Right renal pelvis (tissue), 4 donors: ENCODE measurements at regions not wholly inside any gene's neighbourhood (a gene's known extent, or its start where the extent isn't known, plus 50 kb on each side); places are given as distances from the start of the nearest gene placed in this dataset.

ENCODE experiments used
- DNase-seq, 4 donors: peaks; one replicate each; pipeline ENCODE4 v3.0.0-alpha.2; 2013; ENCODE audit warnings: low read depth in 4 of 4, low spot score in 3 of 4, missing footprints in 1 of 4

DNA sequence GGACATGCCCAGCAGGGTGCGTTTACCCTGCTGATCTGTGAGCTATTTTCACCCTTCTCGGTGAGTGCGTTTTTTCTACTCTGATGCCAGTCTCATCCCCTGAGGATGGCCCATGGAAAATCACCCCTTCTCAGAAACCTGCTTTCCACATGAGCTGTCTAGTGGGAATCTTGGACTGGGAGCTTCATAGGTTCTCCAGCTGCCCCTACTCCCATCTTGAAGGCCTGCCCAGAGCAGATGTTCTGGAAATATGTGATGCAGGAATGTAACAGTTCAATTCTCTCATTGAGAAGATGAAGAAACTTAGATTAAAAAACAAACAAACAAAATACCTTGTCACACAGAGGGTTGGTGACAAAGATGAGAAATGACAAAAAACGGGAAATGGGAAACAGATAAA is 146.9 kb upstream of the RAB11FIP2 start:
- no peak for DNase-seq

DNA sequence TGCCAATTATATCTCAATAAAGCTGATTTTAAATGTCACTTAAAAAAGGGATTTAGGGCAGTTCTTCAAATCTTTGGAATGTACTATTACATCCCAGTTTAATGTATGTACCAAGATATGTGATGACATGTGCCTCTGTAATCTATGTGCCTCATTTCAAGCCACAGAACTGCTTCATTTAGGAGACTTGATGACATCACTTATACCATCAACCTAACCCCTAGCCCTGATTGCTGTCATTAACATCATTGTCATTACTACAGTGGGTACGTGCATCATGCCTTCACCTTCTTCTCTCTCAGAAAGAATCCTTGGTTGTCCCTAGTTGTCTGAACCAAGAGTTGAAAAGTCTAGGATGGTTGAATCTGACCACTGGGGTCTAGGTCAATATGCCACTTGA is 134.3 kb upstream of the RAB11FIP2 start:
- DNase-seq = no peak

DNA sequence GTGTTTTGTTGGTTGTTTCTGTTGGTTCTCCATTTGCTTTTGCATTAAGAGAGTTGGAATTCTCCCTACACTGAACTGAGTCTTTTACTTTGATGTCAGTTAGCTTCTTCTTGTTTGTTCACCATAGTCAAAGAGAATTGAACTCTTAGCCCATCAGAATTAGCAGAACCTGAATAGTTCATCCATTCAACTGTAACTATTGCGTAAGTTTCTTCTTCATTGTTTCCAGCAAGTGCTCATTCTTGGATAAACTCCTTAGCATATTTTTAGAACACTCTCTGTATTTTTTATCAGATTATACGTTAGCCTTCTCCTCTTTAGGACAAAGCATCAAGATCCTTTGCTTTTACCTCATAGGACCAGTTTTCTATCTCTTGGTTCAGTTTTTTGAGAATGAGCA is 128.4 kb upstream of the RAB11FIP2 start:
- DNase-seq = no peak

DNA sequence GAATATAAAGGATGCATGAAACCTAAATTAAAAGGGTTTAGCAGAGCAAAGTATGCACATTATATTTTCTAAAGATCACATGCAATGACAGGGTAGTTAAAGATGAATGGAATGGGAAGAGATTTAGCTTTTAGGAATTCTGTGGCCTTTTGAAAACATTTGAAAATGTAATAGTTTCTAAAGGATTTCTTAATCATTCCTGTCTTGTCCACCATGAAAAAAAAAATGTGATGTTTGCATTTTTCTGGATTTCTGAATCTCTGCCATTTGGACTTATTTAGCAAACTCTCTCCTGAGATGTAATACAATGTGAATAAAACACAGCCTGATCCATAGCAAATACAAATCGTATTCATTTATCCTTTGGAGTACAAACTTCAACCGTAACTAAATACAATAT is 126.6 kb upstream of the RAB11FIP2 start:
- DNase-seq = no peak

DNA sequence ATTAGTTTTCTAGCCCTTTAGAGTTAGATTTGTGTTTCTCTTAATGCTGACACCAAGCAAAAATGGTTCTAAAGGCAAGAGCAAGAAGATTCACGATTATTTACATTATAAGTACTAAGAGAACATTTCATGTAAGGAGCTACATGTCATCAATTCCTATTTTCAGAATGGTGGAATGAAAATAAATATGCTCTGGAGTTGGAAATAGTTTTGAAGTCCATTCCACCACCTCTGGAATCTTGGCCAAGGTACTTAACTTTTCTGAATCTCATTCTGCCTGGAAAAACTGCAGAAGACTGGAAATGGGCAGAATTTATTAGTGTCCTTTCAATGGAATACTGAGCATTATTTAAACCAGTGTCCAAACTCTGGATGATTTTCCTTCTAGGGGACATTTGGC is 125.1 kb upstream of the RAB11FIP2 start:
- no peak for DNase-seq

DNA sequence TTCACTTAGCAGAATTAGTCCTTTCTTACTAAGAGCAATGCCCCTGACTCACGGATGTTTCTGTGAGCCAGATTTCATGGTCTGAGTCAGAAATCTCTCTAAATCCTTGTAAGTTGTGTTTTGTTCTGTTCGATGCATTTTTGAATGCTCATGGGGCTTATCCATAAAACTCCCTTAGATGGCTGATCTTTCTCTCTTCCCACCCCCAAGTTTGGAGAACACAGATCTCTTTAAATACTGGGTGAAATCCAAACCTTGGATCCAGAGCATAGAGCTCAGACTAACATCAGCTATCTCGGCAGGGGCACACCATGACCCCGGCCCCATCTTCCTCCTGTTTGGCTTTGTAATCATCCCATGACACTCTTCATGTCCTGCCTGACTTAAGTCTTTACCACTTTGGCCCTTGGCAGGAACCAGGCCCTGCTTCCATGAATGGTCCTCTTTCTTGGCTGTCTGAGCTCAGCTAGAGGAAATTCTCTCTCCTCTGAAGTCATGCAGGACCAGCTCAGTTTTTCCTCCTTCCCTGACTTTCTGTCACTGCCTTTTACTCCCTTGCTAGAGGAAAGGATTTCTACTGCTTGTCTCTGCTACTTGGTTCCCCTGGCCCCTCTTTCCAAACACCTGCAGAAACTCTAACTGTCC is 120.4 kb upstream of the RAB11FIP2 start:
- no peak for DNase-seq

DNA sequence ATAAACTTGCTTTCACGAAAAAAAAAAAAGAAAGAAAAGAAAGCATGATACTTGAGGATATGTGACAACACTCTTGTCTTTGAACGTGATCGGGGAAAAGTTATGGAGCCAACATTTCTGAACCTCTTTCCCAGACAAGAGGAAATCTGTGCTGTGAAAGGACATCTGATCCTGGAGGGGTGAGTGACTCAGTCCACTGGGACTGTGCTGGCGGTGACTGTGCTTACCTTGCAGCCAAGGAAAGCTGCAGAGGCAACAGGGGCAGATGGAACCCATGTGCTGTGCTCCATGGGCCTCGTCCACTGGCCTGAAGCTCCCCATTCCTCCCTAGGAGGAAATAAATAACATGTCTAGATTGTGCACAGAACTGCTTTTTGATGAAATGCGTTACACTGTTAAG is 116.5 kb upstream of the RAB11FIP2 start:
- no peak for DNase-seq

DNA sequence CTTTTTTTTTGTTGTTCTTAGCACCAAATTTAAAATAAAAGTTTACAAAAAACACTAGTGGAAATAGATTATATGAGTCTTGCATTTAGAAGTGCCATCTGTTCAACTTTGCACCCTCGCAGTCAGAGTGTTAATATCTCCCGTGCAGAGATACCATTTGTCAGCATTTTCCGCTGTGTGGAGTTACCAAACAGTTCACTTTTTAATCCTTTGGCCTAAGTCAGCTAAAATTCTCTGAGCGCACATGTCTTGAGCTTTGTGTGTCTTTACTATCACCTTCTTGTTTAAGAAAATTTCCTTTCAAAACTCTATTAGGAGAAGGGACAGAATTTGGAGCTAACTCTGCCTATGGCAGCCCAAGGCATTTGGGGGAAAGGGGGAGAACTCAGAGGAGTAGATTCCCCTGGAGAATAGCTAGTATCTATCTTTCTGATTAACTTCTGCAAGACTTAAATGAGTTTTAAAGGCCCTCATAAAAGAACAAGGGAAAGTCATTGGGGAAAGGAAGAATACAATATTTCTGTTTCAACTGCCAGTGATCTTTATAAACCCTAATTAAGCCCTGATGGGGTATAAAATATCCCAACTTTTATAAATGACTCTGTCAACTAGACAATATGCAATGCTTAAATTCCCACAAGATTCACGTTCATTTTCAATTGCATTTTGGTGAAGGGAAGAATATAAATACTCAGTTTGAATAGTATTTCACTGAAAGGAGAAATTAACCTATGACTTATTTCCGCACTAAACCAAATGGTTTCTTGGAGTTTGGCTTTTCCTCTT is 114.9 kb upstream of the RAB11FIP2 start:
- DNase-seq = no peak

DNA sequence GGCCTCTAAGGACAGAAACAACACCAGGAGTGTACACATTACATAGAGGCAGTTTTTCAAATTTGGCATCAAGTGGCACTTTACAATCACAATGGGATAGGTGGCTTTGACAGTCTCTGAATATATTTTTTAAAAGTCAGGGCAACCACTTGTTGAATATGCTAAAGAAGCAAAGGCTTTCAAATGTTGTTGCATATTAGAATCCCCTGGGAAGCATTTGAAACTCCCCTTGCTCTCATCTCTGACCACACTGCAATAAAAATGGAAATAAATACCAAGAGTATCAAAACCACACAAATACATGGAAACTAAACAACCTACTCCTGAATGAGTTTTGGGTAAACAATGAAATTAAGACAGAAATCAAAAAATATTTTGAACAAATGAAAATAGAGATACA is 106.5 kb upstream of the RAB11FIP2 start:
- DNase-seq = no peak

DNA sequence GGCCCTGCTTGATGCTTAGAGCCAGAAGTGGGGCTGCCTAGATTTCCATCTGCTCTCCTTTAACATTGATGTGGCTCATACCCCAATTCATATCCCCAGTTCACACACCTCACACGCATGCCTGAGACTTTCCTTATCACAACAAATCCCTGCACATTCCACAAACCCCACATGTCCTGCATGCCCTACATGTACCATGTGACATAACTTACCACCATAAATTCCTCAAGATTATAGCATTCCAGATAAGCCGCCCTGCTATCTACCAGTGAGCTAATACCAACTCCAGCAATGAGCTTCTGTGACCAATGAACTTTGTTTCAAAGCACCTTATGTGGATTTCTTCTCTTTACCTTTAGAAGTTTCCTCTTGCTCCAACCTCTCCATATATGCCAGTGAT is 104.7 kb upstream of the RAB11FIP2 start:
- no peak for DNase-seq

DNA sequence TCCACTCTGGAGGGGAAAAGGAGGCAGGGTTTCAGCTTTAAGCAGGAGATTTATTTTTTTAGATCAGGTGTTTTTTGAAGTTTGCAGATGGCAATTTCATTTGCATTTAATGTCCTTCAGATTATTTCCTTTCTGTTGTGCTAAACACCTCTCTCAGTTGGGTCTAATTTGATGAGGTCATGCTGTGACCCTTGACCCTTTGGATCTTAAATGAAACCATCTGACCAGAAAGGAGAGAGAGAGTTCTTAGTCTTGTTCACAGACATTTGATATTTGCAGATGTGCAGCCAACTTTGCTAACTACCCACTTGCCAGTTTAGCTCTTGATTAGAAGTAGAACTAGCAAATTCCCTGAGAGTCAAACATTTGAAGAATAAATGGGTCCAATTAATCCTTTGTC is 101.5 kb upstream of the RAB11FIP2 start:
- no peak for DNase-seq

DNA sequence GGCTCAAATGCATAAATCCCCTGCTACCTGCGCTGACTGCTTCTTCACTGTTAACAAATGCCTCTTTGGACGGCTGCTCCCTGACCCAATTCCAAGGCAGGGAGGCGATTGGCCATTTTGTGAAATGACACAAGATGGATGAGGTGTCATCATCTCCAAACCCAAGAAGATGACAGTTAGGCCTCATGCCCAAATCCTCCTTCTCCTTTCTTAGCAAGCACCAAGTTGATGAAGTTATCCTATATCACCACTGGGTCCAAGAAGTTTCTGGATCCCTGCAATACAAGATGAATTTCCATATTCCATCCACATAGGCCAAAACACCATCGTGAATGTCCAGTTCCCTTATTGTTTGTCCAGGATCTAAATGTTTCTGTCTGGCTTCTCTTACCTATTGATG is 98.5 kb upstream of the RAB11FIP2 start:
- DNase-seq = no peak

DNA sequence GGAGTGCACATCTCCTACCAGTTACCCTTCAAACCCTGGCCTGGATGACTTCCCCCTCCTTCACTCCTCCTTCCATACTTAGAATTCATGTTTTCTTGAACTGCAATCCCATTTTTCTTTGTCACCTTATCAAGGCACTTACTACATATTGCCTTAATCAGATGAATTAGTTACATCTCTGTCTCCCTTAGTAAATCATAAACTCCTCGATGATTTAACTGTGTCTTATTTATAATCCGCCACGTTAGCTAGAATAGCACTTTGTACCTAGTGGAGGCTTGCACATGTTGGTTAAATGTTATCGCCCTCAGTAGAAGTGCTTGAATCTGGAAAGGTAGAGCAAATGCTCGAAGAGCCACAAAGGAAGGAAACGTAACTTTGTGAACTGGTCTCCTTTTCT is 94.7 kb upstream of the RAB11FIP2 start:
- no peak for DNase-seq

DNA sequence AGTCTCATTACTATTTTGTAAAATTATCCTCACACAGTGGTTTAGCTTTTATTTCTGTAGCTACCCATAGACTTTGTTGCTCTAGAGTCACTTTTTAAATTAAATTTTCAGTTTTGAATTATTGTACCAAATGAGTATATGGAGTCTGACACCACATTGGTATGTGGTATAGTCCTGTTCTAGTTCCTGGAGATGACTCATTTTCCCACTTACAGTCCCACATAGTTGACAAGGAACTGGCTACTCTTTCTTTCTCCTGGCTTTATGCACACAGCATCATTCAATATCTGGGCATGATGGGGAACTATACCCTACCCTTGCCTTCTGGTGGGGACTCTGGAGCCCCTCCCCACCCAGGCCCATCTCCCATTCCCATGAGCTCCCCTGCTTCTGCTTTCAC is 92.6 kb upstream of the RAB11FIP2 start:
- DNase-seq = no peak

DNA sequence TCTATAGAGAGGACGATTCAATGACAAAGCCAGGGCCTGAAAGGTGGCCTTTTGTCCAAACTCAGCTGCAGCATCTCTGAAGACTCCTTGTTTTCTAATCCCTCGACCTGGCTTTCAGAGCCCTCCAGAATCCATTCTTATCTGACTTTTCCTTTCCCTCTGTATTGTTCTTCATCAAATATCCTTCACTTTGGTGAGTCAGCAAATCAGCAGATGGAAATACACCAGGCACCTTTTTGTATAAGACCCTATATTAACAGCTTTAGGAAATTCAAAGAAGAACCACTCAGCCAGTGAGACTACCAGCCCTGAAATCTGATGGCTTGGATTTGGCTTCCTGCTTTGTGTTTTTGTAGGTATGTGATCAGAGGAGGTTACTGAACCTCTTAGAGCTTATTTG is 81.9 kb upstream of the RAB11FIP2 start:
- DNase-seq = no peak

DNA sequence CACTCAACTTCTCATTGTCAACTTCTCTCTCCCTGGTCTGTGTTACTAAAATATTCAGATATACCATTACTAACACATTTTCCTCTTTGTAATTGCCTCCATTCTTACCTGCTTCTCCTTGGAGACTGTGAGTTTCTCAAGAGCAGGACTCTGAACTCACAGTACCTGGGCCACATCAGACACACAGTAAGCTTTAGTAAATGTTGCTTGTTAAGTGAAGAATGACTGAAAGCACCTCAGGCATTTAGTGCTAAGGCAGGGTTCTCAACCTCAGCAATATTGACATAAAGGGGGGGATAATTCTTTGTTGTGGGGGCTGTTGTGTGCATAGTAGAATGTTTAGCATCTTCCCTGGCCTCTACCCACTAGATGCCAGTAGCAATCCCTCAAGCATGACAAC is 72.0 kb upstream of the RAB11FIP2 start:
- no peak for DNase-seq

DNA sequence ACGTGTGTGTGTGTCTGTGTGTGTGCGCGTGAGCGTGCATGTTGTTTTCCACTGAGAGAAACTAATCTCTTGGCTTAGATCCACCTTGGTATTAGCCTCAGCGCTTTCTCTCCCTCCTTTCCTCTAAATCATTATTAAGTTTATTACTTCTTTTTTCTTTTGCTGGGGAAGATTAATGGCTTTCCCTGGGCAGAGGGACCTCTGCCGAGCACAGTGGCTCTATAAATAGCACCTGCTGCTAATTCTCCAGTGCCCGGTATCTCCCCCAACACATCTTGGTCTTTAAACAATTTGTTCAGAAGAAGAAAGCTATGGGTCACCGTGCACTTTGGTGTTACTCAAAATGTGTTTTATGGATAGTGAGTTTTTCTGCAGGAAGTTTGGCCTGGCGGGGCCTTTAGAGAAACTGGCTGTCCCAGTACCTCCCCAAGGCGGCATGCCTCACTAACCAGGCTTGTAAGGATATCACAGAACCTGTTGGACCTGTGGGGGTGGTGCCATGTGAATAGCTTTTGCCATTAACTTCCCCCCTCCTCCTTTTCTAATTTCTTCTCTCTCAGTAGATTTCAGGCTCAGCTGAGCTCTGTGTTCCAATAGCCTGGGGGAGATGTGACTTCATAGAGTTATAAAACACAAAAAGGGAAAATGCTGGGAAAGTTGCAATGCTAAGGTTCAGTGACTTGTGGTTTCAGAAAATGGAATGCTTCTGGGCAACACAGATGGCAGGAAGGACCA is 70.1 kb upstream of the RAB11FIP2 start:
- DNase-seq = peak; percentile 57 to 89 (median 78)

DNA sequence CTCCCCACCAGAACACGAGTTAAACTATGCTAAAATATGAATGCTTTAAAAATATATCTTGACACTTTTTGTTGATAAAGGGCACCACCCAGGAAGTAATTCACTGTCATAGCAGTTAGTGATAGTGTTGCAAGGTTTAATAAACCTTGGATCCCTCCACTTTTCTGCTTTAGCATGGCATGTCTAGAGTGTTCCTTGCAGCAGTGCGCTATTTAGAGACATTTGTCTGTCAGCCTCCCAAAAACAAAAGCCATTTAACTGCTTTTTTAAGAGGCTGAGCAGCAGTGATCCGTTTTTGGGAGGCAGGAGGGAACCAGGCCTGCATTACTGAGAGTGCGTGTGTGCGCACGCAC is 69.6 kb upstream of the RAB11FIP2 start:
- no peak for DNase-seq

DNA sequence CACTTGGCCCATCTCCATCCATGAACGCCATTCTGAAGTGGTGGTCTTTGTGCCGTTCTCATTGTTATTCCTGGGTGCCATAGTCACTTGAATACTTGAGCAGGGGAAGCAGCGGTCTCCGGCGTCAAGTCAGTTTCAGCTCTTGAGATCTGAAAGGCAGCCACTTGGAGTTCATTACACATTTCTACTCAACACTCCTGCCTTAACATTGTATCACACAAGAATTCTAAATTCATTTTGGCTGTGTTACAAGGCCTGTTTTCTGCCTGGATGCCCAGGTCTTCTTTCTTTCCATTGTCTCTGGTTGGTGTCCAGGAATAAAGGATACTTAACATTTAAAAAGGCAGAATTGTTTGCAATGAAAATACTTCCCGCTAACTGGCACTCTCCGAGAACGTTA is 69.0 kb upstream of the RAB11FIP2 start:
- no peak for DNase-seq

DNA sequence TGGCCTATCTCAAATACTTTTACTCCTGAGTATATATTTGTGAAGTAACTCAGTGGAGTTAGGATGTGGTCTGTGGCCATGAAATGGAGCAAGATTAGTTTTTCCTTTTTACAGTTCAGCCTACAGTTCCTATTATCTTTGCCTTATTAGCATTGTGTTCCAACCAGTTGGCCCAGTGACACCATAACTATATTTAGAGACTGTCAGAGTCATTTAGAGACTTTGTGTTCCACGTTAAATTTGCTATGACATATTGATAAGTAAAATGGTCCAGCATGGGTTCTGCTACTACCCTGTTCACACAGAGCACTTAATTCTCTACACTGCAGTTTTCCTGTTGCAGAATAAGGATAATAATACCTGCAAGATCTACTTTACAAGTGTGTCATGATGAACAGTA is 68.3 kb upstream of the RAB11FIP2 start:
- DNase-seq = no peak

DNA sequence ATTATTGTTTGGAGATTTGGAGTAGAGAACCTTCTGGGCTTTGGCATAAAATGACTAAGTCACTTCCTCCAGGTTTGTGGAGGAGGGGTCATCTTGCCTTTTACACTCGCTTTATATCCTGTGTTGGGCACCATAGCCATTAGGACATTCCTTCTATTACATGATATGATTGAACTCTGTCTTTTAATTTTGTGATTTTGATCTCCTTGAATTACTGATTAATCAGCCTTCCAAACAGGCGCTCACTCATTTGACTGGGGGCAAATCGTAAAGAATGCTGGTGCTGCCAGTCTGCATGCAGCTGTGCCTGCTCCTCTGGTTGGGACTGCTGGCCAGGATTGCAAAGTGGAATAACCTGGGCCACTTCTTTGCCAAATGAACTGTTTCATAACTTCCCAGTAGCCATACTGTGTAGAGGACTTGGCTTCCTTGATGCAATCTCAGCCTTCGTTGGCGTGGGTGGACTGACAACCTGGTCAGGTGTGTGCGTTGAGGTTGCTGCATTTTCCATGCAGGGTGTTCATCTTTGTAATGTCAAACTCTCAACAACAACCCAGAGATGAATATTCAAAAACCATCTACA is 65.9 kb upstream of the RAB11FIP2 start:
- no peak for DNase-seq

DNA sequence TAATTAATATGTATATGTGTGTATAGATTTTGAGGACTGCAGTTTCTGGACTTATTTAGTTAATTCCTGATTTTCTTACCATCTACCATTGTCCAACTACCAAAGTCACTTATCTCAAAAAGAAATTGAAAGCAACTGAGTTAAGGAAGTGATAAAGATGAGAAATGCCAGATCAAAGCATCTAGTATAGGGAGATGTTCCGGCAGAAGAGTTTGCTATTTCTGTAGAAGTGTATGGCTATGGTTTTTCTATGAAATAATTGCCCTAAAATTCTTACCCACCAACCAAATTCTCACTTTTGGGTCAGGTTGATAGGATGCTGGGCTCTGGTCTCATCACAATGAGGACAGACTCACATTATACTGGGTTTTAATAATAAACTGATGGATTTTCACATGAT is 64.0 kb upstream of the RAB11FIP2 start:
- DNase-seq = no peak
